Stimulated activated CD4-positive, alpha-beta T cell treated with anti-CD3 and anti-CD28 coated beads, Interleukin-15, amount 100 ng/mL, for 48 hours (primary cell): ENCODE measurements at regions not wholly inside any gene's neighbourhood (a gene's known extent, or its start where the extent isn't known, plus 50 kb on each side); places are given as distances from the start of the nearest gene placed in this dataset.

Source experiments
- DNase-seq, 2 donors: peaks; one replicate each; pipeline ENCODE4 v3.0.0-alpha.2; 2020; ENCODE audit warnings: low read depth in 2 of 2

- DNase-seq: no peak
These were observed 64.8 kb downstream of the PDCL3 start for GRCh38 chr2:100627330-100628300.

GRCh38 chr2:100628506-100628905 is 65.7 kb downstream of the PDCL3 start:
- DNase-seq: no peak

GRCh38 chr2:100629309-100629708 is 66.5 kb downstream of the PDCL3 start:
- DNase-seq: no peak

GRCh38 chr2:100630473-100630977 is 67.7 kb downstream of the PDCL3 start:
- DNase-seq: peak in 1 of 2 donors; percentile 14

GRCh38 chr2:100632037-100632436 is 69.2 kb downstream of the PDCL3 start:
- no peak for DNase-seq

GRCh38 chr2:100632759-100633158 is 70.0 kb downstream of the PDCL3 start:
- DNase-seq: no peak

GRCh38 chr2:100639588-100640390 is 77.0 kb downstream of the PDCL3 start:
- DNase-seq: no peak

- no peak for DNase-seq
These were observed 77.8 kb downstream of the PDCL3 start for GRCh38 chr2:100640431-100641124.

GRCh38 chr2:100641125-100641435 is 78.3 kb downstream of the PDCL3 start:
- no peak for DNase-seq

- DNase-seq: no peak
These were observed 79.6 kb downstream of the PDCL3 start for GRCh38 chr2:100642425-100642824.

- no peak for DNase-seq
These were observed 80.7 kb downstream of the PDCL3 start for GRCh38 chr2:100643467-100643866.

- DNase-seq: no peak
These were observed 81.2 kb downstream of the PDCL3 start for GRCh38 chr2:100643906-100644501.

GRCh38 chr2:100645695-100646429 is 83.1 kb downstream of the PDCL3 start:
- no peak for DNase-seq

GRCh38 chr2:100647709-100648108 is 84.9 kb downstream of the PDCL3 start:
- no peak for DNase-seq

- no peak for DNase-seq
These were observed 87.4 kb downstream of the PDCL3 start for GRCh38 chr2:100650151-100650550.

- DNase-seq: no peak
These were observed 90.7 kb downstream of the PDCL3 start for GRCh38 chr2:100653449-100654035.

- DNase-seq: no peak
These were observed 91.8 kb downstream of the PDCL3 start for GRCh38 chr2:100654611-100655010.

- DNase-seq: no peak
These were observed 92.7 kb downstream of the PDCL3 start for GRCh38 chr2:100655446-100655845.

- DNase-seq: no peak
These were observed 93.2 kb downstream of the PDCL3 start for GRCh38 chr2:100655936-100656534.

GRCh38 chr2:100658017-100658416 is 95.2 kb downstream of the PDCL3 start:
- no peak for DNase-seq
